GM03348 (cell line): ENCODE measurements at regions not wholly inside any gene's neighbourhood (a gene's known extent, or its start where the extent isn't known, plus 50 kb on each side); places are given as distances from the start of the nearest gene placed in this dataset.
"Not testable (repeated sequence)": the region's sequence is repeated elsewhere in the genome, so short reads cannot be mapped to it uniquely, and the experiment has no call there.

Experiments used
- DNase-seq: peaks from one replicate; pipeline ENCODE4 v3.0.0; 2012; ENCODE audit warnings: low spot score

DNA sequence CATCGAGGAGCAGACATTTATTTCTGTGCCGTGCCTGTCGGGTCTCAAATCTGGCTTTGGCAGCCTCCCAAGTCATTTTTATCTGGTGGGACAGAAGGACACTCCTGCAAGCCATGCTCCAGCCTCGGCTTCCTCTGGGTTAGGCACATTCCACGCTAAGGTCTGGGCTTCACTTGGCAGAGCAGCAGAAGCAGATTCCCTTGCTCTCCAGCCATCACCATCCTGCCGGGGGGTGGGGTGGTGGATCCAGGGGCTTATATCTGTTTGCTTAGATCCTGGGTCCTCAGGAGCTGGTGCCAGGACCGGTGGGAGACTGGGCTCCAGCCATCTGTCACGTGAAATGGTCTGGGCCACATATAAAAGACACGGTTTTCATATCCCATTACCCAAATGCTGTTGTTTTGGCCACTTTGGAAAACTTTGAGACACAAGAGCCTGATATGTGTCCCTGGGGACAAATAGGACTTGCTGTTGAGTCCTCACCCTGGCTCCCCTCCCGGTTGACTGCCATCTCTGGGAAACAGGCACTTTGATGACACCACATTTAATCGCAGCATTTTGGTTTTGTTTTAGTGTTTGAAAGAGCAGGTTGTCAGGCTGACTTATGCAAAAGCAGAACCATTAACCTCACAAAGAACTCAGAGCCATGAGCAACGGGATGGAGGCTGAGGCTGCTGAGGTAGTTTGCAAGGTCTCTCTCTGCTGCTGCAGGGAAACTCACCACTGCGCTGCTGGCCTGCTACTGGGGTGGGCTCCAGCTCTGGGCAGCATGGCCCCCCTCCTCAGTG is 69.6 kb upstream of the PRMT8 start:
- DNase-seq = no peak

DNA sequence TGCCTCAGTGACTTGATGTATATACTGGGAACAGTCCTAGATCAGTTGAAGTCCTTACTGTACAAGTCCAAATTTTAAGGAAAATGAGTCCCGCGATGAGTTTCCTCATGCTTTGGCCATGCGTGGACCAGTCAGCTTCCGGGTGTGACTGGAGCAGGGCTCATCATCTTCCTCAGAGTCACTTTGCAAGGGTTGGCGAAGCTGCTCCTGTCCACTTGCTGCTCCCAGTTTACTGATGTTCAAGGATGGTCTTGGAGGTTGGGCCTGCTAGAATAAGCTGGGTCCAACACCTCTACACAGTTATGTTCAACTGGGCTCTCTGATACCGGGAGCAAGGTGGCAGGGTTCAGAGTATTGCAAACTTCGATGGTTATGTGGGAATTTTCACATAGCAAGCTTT is 66.2 kb upstream of the PRMT8 start:
- not testable (repeated sequence) for DNase-seq

DNA sequence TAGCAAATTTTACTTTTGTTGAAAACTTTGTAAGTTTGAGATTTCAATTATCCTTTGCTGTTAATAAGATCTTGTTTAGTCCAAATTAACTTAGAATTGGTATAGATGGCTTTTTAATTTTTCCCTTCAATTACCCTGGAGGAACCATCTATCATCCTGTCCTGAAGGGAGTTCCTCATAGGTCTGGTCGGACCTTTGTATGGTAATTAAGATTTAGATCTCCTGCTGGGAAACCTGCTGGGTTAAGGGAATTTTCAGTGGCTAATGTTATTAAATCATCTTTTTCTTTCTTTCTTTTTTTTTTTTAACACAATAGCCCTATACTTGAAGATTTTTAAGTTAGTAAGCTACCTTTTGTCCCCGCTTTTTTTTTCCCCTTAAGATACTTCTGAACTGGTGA is 63.0 kb upstream of the PRMT8 start:
- DNase-seq = no peak

DNA sequence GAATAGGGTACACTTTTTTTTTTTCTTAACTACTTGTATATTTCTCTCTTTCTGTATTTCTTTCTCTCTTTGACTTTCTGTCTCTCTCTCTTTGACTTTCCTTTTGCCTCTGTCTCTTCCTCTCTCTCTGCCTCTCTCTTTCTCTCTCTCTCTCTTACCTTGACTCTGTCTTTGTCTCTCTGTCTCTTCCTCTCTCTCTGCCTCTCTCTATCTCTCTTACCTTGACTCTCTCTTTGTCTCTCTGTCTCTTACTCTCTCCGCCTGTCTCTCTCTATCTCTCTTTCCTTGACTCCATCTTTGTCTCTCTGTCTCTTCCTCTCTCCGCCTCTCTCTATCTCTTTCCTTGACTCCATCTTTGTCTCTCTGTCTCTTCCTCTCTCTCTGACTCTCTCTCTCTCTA is 62.4 kb upstream of the PRMT8 start:
- DNase-seq = no peak

DNA sequence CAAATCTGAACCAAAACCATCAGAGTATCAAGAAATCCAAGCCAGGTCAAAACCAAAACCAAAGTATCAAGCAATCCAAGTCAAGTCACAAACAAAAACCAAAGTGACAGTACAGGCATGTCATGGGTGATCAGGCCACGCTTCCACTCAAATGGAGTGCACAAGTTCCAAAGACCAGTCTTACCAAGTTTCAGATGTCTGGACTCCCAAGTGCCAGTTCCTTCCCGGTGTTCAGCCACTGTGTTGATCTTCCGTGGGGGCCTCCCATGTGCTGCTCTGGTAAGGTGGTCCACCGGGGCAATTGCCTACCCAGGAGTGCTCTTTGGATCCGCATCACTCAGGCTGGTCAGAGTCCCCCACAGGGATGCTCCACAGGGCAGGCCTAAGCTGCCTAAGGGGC is 61.5 kb upstream of the PRMT8 start:
- DNase-seq = not testable (repeated sequence)

DNA sequence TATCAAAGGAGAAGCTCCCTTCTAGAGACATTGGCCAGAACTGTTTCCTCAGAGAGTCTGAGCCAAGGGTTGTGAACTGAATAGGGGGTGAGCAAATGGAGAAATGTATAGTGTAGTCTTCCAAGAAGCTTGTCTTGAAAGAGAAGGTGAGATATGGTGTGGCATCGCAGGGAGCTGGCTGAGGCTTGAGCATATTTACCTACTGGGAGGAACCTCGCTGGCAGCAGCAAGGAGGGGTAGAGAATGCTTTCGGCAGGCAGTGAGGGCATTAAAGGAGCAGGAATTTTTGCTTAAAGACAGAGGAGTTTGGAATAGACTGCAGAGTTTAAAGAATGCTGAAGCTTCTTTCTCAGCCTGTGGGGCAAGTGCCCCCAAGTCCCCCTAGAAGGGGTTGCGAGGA is 59.3 kb upstream of the PRMT8 start:
- no peak for DNase-seq

DNA sequence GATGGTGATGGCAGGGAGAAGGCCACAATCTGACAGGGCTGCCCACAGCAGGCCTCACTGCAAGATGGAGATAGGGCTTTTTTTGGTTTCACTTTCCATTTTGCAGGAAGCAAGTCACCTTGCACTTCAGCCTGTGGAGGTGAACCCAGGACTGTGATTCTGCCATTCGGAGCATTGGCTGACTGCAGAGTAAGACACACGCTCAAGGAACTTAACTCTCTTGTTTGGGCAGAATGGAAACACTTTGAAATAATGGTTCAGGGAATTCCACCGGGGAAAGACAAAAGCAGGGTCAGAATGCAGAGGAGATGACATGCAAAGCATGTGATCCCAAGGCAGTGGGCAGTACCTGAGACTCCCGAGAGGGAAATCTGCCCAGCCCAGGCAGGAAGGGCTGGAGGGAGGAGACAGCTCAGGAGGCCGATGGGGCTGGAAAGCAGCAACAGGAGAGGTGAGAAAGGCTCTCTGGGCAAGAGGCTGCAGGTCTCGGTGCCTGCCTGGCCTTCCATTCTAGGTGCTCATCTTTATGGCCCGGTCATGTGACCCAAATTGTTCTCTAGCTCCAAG is 58.7 kb upstream of the PRMT8 start:
- DNase-seq = no peak

DNA sequence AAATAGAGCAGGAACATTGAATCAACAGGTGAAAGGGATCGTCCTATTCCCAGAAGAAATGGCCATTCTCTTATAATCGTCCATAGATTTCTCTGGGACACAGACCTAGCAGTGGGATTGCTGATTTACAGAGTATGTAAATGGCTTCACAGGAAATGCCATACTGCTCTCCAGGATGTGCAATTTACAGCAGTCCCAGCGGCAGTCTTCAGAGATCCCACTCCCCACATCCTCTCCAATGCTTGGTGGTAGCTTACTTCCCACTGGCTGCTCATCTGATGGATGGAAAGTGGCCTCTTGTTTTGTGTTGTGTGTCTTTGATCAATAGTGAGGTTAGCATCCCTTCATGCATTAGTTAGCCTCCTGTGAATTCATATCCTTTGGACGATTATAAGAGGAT is 58.1 kb upstream of the PRMT8 start:
- DNase-seq = no peak

DNA sequence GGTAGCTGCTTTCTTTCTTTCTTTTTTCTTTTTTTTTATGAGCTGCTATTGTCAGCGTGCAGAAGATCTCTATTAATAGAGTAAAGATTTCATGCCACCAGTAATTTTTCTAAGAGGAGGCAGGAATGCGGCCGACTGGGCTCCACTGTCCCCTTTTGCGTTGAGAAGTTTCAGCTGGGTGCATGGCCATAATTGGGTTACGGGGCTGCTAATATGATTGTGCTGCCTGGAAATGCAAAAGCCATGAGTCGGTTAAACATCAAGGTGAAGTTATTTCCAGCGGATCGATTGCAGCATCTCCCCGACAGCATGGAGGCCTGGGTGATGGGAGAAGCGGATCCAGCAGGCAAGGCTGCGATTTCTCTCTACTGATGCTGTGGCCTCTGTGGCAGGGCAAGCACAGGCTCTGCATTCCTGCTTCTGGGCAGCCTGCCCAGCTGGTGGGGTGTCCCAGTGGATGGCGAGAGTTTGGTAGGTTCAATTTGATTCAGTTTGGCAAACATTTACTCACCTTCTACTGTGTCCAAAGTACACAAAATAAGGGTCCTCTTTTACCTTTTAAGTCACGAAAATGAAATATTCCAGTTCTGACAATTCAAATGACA is 54.4 kb upstream of the PRMT8 start:
- no peak for DNase-seq

DNA sequence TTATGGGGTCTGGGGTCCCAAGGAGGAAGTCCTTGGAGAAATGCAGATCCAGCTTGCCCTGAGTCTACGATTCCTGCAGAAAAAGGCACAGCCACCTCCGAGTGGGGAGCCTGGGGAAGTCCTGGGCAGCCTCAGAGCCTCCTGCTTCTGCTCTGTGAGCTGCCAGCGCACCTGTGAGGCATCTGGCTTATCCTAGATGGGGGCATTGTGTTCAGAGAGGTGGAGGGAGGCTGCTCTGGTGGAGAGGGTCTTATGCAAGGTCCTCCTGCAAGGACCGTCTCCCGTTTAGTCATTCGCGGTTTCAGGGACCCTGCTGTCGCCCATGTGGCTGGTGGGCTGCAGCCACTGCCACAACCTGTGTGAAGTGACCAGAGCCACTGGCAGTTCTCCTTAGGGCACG is 53.0 kb upstream of the PRMT8 start:
- no peak for DNase-seq

DNA sequence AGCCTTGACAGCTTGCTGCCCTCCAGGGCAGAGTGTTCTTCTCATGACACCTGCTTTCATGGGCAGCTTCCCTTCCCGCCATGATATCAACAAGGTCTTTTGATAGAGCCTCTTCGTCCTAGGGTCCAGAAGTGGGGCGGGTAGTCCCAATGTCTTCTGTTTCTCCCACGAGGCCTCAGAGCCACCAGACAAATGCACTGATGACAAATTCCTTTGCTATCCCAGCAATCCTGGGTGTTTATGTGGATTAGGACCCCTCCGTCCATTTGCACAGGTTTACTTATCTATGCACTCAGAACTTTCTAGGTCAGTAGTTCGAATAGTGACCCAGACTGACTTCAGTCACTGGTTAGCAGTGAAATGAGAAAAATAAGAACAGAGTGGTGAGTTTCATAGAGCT is 52.6 kb upstream of the PRMT8 start:
- DNase-seq = no peak
